ENCODE measurements at regions not wholly inside any gene's neighbourhood (a gene's known extent, or its start where the extent isn't known, plus 50 kb on each side); places are given as distances from the start of the nearest gene placed in this dataset.

GRCh38 chr3:76656531-76657070 lies 383.3 kb upstream of the ROBO2 start:
- TF ChIP-seq CTCF (IDR thresholded peaks at IDR 0.05) (no peak), EZH2phosphoT487 (IDR thresholded peaks at IDR 0.05) (no peak)
